ENCODE measurements at regions not wholly inside any gene's neighbourhood (a gene's known extent, or its start where the extent isn't known, plus 50 kb on each side); places are given as distances from the start of the nearest gene placed in this dataset.

- Histone ChIP-seq H3K27ac (no peak overlapping the region), H3K27me3 (no peaks in the 10 kb centered on the region), H3K9me3 (no peaks in the 10 kb centered on the region), H3K36me3 (no peaks in the 10 kb centered on the region), H3K4me1 (no peaks in the 10 kb centered on the region), H3K4me3 (no peak overlapping the region)
- intact Hi-C loops (cut with DNase I) = no loop called here
- DNase-seq (ENCODE audit: low spot score in 2 of 2) = no peak
- no peak for TF ChIP-seq CTCF (IDR thresholded peaks at IDR 0.05)
Measured at GRCh38 chr2:13536941-13537340, 820.2 kb downstream of the TRIB2 start.

- H3K27ac ChIP-seq = no peak overlapping the region
- TF ChIP-seq CTCF (IDR thresholded peaks at IDR 0.05) = no peak
- intact Hi-C loops (cut with DNase I) = no loop called here
- H3K4me3 ChIP-seq = no peak overlapping the region
- H3K9me3 ChIP-seq = no peaks in the 10 kb centered on the region
- DNase-seq (ENCODE audit: low spot score in 2 of 2) = no peak
- no peaks in the 10 kb centered on the region for H3K36me3 ChIP-seq
- H3K4me1 ChIP-seq = no peaks in the 10 kb centered on the region
- H3K27me3 ChIP-seq = no peaks in the 10 kb centered on the region
Measured at GRCh38 chr2:13537771-13538349, 821.1 kb downstream of the TRIB2 start.

GRCh38 chr2:13539296-13539695, 822.6 kb downstream of the TRIB2 start:
- no peak for TF ChIP-seq CTCF (IDR thresholded peaks at IDR 0.05)
- no peak for DNase-seq (ENCODE audit: low spot score in 2 of 2)
- no peak overlapping the region for H3K4me3 ChIP-seq
- H3K36me3 ChIP-seq = no peaks in the 10 kb centered on the region
- H3K27me3 ChIP-seq = no peaks in the 10 kb centered on the region
- no peaks in the 10 kb centered on the region for H3K4me1 ChIP-seq
- H3K9me3 ChIP-seq = no peaks in the 10 kb centered on the region
- no peak overlapping the region for H3K27ac ChIP-seq
- intact Hi-C loops (cut with DNase I) = no loop called here

- Histone ChIP-seq H3K4me1 (no peaks in the 10 kb centered on the region), H3K27ac (no peak overlapping the region), H3K36me3 (no peaks in the 10 kb centered on the region), H3K27me3 (no peaks in the 10 kb centered on the region), H3K9me3 (no peaks in the 10 kb centered on the region), H3K4me3 (no peak overlapping the region)
- intact Hi-C loops (cut with DNase I) = no loop called here
- no peak for TF ChIP-seq CTCF (IDR thresholded peaks at IDR 0.05)
- no peak for DNase-seq (ENCODE audit: low spot score in 2 of 2)
Measured at GRCh38 chr2:13542061-13542460, 825.3 kb downstream of the TRIB2 start.

GRCh38 chr2:13542642-13543041, 825.9 kb downstream of the TRIB2 start:
- Histone ChIP-seq H3K9me3 (no peaks in the 10 kb centered on the region), H3K27ac (no peak overlapping the region), H3K4me1 (no peaks in the 10 kb centered on the region), H3K36me3 (no peaks in the 10 kb centered on the region), H3K4me3 (no peak overlapping the region), H3K27me3 (no peaks in the 10 kb centered on the region)
- intact Hi-C loops (cut with DNase I) = no loop called here
- no peak for TF ChIP-seq CTCF (IDR thresholded peaks at IDR 0.05)
- DNase-seq (ENCODE audit: low spot score in 2 of 2) = no peak

- no peaks in the 10 kb centered on the region for H3K36me3 ChIP-seq
- DNase-seq (ENCODE audit: low spot score in 2 of 2) = no peak
- intact Hi-C loops (cut with DNase I) = no loop called here
- H3K4me1 ChIP-seq = no peaks in the 10 kb centered on the region
- no peak overlapping the region for H3K27ac ChIP-seq
- no peaks in the 10 kb centered on the region for H3K9me3 ChIP-seq
- TF ChIP-seq CTCF (IDR thresholded peaks at IDR 0.05) = no peak
- no peak overlapping the region for H3K4me3 ChIP-seq
- H3K27me3 ChIP-seq = no peaks in the 10 kb centered on the region
Measured at GRCh38 chr2:13543550-13543949, 826.8 kb downstream of the TRIB2 start.
